HG02943 (cell line): ENCODE measurements at regions not wholly inside any gene's neighbourhood (a gene's known extent, or its start where the extent isn't known, plus 50 kb on each side); places are given as distances from the start of the nearest gene placed in this dataset.

ENCODE experiments used
- ATAC-seq: cut with Tn5 transposase; IDR thresholded peaks from one replicate; pipeline ENCODE4 v1.9.1; 2021; ENCODE audit warnings: mild to moderate bottlenecking, low read depth, moderate library complexity; ENCODE audit not compliant: unreplicated experiment

DNA sequence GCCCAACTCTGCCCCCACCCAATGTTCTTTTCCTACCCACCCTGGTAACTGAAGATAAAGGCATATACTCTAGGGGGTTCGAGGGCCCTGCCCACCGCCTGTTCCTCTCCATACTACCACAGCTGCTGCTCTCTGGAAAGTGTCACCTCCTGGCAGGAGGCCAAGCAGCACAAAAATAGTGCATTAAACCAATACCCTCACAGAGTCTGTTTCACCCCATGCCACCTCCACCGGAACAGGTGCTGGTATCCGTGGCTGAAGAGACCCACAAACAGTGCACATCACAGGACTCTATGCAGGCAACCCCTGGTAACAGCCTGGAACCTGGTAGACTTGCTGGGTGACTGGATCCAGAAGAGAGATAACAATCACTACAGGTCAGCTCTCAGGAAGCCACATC, 85.1 kb upstream of the CTSO start:
- no peak for ATAC-seq

- ATAC-seq = no peak
Measured at GRCh38 chr4:156036496-156036895, 82.8 kb upstream of the CTSO start.

DNA sequence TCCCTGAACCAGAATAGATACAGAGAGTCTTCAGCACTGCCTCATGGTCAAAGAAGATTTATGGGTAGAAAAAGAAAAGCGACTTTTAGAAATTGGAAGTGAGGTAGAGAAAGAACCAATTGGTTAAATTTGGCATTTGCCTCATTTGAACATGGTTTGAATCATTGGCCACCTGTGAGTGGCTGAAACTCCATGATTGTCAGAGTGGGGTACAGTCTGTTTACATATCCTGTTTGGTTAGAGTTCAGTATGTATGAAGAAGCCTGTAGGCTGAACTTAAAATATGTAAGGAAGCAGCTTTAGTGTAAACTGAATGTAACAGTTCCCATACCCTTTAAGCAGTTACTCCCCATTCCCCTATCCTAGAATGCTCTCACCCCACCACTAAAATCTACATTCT, 76.0 kb upstream of the CTSO start:
- ATAC-seq = no peak

DNA sequence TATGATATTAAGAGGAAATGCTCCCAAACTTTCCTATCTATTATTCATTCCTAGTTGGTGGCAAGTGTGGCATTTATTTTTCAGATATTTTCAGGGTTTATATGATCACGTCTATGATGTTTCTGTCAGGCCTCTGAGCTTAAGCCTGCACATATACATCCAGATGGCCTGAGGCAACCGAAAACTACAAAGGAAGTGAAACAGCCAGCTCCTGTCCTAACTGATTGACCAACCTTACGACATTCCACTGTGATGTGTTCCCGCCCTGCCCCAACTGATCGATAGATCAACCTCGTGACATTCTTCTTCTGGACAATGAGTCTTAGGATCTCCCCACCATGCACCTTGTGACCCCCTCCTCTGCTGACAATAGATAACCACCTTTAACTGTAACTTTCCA, 67.6 kb upstream of the CTSO start:
- no peak for ATAC-seq

GRCh38 chr4:156019246-156019645, 65.6 kb upstream of the CTSO start:
- no peak for ATAC-seq

GRCh38 chr4:156018383-156018782, 64.7 kb upstream of the CTSO start:
- no peak for ATAC-seq

DNA sequence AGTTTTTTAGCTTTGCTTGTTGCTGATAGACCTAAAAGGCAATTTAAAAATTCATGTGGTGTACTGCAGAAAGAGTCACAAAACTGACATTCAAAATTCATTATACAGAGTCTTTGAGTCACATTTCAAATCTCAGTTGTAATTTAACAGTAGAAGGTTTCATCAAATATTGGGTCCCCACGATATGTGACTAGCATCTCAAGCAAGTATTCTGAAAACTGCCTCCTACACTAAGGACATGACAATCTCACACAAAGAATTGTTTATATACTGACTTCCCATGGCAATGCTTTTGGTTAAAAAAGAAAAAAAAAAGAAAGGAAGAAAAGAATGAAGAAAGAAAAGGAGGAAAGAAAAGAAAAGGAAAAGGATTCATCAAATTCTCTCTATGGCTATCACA, 62.1 kb upstream of the CTSO start:
- no peak for ATAC-seq

DNA sequence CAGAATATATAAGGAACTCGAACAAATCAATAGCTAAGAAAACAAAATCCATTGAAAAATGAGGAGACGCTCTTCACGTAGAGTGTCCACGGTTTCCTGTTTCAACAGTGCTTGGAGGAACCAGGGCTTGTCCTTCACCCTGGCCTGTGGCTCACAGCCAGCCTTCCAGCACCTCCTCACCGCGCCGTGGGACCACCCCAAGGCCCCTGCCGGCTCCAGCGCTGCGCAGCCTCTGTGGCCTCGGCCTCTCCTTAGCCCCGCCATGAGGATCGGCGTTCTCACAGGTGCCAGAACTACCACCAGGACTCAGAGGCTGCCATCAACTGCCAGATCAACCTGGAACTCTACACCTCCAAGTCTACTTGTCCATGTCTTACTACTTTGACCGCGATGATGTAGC, 52.5 kb upstream of the CTSO start:
- ATAC-seq = no peak
